Upper lobe of right lung (tissue), 1 donor: ENCODE measurements at regions not wholly inside any gene's neighbourhood (a gene's known extent, or its start where the extent isn't known, plus 50 kb on each side); places are given as distances from the start of the nearest gene placed in this dataset.

Source experiments
- ATAC-seq: fragments of 200-7000 bp; cut with Tn5 transposase; one replicate; pipeline ENCODE4 v1.9.1; 2020; ENCODE audit warnings: mild to moderate bottlenecking, moderate library complexity
- DNase-seq: peaks from one replicate; pipeline ENCODE4 v3.0.0-alpha.2; 2020
- H3K27ac ChIP-seq: fragments of 200-600 bp; one replicate; pipeline ENCODE4 v1.8.0; 2022
- H3K27me3 ChIP-seq: fragments of 200-600 bp; one replicate; pipeline ENCODE4 v1.8.0; 2022; ENCODE audit warnings: mild to moderate bottlenecking
- H3K36me3 ChIP-seq: fragments of 200-600 bp; one replicate; pipeline ENCODE4 v1.8.0; 2022
- H3K4me1 ChIP-seq: fragments of 200-600 bp; one replicate; pipeline ENCODE4 v1.8.0; 2022
- H3K4me3 ChIP-seq: fragments of 200-600 bp; one replicate; pipeline ENCODE4 v1.8.0; 2022; ENCODE audit warnings: mild to moderate bottlenecking
- H3K9me3 ChIP-seq: fragments of 200-600 bp; one replicate; pipeline ENCODE4 v1.8.0; 2022
- intact Hi-C: fragments of 100-400 bp; cut with DNase I; formaldehyde crosslinking; loops from one replicate; pipeline ENCODE4 v1.11.0; 2022
- TF ChIP-seq, protein P1 (sequence below): fragments of 200-600 bp; IDR thresholded peaks from one replicate; pipeline ENCODE4 v1.8.0; 2022; ENCODE audit warnings: antibody characterized with exemption
- donor health status: DM: no; HTN: yes; CAD: no; lungs with severe emphysema.

DNA sequence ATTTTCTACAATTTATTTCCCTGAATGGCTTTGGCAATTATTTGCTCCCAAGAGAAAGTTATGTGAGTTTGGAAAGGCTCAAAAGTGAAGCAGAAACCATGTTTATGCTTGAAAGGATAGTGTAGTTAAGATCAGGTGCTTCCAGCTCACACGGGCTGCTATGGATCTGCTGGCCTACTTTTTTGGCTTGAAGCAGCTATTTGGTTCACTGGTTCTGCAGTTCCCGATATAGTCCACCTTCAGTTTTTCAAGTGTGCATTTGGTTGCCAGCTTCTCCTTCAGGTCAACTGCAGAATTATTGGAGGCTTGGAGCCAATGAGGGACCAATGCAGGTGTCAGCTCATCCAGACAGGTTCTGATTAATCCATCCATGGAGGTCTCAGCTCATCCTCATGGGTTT, 484.3 kb upstream of the SEMA3A start:
- TF ChIP-seq, protein P1, sequence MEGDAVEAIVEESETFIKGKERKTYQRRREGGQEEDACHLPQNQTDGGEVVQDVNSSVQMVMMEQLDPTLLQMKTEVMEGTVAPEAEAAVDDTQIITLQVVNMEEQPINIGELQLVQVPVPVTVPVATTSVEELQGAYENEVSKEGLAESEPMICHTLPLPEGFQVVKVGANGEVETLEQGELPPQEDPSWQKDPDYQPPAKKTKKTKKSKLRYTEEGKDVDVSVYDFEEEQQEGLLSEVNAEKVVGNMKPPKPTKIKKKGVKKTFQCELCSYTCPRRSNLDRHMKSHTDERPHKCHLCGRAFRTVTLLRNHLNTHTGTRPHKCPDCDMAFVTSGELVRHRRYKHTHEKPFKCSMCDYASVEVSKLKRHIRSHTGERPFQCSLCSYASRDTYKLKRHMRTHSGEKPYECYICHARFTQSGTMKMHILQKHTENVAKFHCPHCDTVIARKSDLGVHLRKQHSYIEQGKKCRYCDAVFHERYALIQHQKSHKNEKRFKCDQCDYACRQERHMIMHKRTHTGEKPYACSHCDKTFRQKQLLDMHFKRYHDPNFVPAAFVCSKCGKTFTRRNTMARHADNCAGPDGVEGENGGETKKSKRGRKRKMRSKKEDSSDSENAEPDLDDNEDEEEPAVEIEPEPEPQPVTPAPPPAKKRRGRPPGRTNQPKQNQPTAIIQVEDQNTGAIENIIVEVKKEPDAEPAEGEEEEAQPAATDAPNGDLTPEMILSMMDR, result no peak
- intact Hi-C loops, result no loop called here

GRCh38 chr7:84677117-84677732, 482.6 kb upstream of the SEMA3A start:
- H3K9me3 ChIP-seq, result no peaks in the 10 kb centered on the region
- H3K27ac ChIP-seq, result no peak overlapping the region
- H3K36me3 ChIP-seq, result no peaks in the 10 kb centered on the region
- H3K27me3 ChIP-seq, result no peaks in the 10 kb centered on the region
- no peaks in the 10 kb centered on the region for H3K4me1 ChIP-seq
- TF ChIP-seq, protein P1, result no peak
- DNase-seq (no peak), ATAC-seq (no peak)
- intact Hi-C loops, result no loop called here
- H3K4me3 ChIP-seq, result no peak overlapping the region

More for the DNA sequence above, 484.3 kb upstream of the SEMA3A start:
- Histone ChIP-seq H3K27ac (no peak overlapping the region), H3K9me3 (no peaks in the 10 kb centered on the region), H3K36me3 (no peaks in the 10 kb centered on the region), H3K4me3 (no peak overlapping the region), H3K4me1 (no peaks in the 10 kb centered on the region), H3K27me3 (no peaks in the 10 kb centered on the region)
- ATAC-seq (no peak), DNase-seq (no peak)

- intact Hi-C loops, result no loop called here
- no peak overlapping the region for H3K27ac ChIP-seq
- H3K27me3 ChIP-seq, result no peaks in the 10 kb centered on the region
- DNase-seq (no peak), ATAC-seq (no peak)
- no peak overlapping the region for H3K4me3 ChIP-seq
- H3K4me1 ChIP-seq, result no peaks in the 10 kb centered on the region
- no peaks in the 10 kb centered on the region for H3K9me3 ChIP-seq
- TF ChIP-seq, protein P1, result no peak
- no peaks in the 10 kb centered on the region for H3K36me3 ChIP-seq
Observed at GRCh38 chr7:84675633-84676034, 481.0 kb upstream of the SEMA3A start.

DNA sequence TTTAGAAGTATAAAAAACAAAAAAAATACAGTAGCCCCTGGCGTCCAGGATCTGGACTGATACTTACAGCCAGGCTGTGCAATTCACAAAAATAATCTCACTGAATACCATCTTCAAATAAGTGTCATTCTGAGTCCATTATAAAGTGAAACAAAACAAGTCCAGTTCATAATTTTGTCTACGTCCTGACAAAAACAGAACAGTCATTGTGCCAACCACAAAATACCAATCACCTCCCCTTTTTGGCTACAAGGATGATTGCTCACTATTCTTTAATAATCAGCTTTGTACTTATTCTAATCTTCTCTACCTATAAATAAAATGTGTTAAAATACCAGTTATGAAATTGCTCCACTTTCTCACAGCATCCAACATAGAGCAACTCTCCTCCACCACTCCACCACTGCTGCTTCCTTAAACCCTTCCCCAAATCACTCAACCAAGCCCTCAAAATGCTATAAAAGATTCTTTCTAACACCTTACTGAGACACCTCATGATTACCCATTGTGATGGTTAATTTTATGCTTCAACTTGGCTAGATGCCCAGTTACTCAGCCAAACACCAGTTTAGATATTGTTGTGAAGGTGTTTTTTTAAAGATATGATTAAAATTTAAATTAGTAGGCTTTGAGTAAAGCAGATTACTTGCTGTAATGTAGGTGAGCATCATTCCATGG, 479.8 kb upstream of the SEMA3A start:
- no peak overlapping the region for H3K4me3 ChIP-seq
- no peaks in the 10 kb centered on the region for H3K4me1 ChIP-seq
- TF ChIP-seq, protein P1, result no peak
- no peaks in the 10 kb centered on the region for H3K27me3 ChIP-seq
- intact Hi-C loops, result no loop called here
- no peak overlapping the region for H3K27ac ChIP-seq
- H3K9me3 ChIP-seq, result no peaks in the 10 kb centered on the region
- DNase-seq (no peak), ATAC-seq (no peak)
- no peaks in the 10 kb centered on the region for H3K36me3 ChIP-seq

DNA sequence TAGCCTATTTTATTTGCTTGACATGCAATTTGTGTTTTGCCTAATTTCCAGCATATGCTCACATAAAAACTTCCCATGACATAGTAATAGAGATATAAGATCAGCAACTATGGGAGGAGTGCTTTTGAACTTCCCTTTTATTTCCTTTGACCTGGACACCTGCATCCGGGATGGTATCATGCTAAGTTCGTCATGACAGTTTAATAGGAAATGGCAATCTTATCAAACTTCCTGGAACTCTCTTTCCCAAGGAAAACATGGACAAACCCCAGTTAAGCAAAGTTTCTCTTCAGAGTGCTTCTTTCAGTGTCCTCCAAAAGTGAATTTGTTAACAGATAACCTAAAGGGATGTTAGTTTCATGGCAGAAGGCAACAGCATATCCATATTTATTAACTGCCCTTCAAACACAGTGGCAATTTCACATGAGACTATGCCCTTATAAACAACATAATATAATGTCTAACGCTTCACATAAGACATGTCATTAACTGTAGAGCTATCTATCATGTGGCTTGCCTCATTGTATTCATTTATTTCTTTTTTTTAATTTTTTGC, 474.7 kb upstream of the SEMA3A start:
- H3K4me1 ChIP-seq, result no peaks in the 10 kb centered on the region
- no peaks in the 10 kb centered on the region for H3K27me3 ChIP-seq
- no peak for ATAC-seq
- no peaks in the 10 kb centered on the region for H3K9me3 ChIP-seq
- H3K27ac ChIP-seq, result no peak overlapping the region
- TF ChIP-seq, protein P1, result no peak
- DNase-seq, result no peak
- intact Hi-C loops, result no loop called here
- H3K36me3 ChIP-seq, result no peaks in the 10 kb centered on the region
- no peak overlapping the region for H3K4me3 ChIP-seq
